Epithelial cell of esophagus (primary cell): ENCODE measurements at regions not wholly inside any gene's neighbourhood (a gene's known extent, or its start where the extent isn't known, plus 50 kb on each side); places are given as distances from the start of the nearest gene placed in this dataset.
A peak's percentile ranks its signal among the peaks of the same experiment; 100 is the strongest.

Experiments
- DNase-seq: peaks from one replicate; pipeline ENCODE4 v3.0.0; 2010; ENCODE audit warnings: low read depth
- H3K4me3 ChIP-seq: 2 replicates; pipeline ENCODE4 v1.5.1; 2011; ENCODE audit warnings: mild to moderate bottlenecking, low read length, control low read depth
- TF ChIP-seq, protein P1 (sequence below): IDR thresholded peaks from 2 replicates; pipeline ENCODE4 v1.5.1; 2011; ENCODE audit warnings: low read depth, mild to moderate bottlenecking, low read length, control low read depth, inconsistent platforms; ENCODE audit not compliant: insufficient read depth; ENCODE audit errors: missing control alignments

DNA sequence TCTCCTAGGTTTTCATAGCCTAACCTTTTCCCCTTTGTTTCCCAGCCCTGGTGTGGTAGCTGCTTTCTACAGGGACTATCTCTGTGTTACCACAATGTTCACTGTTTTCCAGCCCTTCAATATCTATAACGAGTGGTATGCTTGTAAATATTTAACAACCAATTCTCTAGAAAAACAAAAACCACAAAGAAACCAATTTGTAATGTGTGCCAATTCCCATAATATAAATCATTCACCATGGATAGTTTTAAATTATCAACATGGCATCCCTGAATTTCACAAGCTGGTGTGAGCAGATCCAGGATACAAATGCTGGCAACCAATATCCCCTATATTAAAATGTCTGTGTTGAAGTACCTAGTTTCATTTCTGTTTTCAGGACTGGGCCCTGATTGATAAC is 200.7 kb upstream of the FOXN2 start:
- no peak overlapping the region for H3K4me3 ChIP-seq
- TF ChIP-seq, protein P1, sequence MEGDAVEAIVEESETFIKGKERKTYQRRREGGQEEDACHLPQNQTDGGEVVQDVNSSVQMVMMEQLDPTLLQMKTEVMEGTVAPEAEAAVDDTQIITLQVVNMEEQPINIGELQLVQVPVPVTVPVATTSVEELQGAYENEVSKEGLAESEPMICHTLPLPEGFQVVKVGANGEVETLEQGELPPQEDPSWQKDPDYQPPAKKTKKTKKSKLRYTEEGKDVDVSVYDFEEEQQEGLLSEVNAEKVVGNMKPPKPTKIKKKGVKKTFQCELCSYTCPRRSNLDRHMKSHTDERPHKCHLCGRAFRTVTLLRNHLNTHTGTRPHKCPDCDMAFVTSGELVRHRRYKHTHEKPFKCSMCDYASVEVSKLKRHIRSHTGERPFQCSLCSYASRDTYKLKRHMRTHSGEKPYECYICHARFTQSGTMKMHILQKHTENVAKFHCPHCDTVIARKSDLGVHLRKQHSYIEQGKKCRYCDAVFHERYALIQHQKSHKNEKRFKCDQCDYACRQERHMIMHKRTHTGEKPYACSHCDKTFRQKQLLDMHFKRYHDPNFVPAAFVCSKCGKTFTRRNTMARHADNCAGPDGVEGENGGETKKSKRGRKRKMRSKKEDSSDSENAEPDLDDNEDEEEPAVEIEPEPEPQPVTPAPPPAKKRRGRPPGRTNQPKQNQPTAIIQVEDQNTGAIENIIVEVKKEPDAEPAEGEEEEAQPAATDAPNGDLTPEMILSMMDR, result no peak
- DNase-seq, result no peak

DNA sequence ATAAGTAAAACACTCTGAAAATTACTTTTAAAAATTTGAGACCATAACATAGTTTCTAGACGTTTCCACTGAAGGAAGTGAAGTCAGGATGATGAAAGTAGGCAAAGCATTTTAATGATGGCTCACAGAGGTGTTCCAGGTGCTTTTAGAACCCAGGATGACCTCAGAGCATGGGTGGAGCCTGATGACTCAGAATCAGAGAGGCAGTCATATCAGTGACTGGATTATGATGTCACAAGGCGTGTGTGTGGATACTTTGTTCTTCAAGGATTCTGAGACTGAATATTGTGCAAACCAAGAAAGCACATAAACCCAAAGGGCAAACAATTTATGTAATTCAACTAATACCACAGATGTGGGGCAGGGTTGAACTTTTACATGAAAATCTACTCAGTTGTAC is 200.2 kb upstream of the FOXN2 start:
- DNase-seq, result peak; percentile 98
- no peak overlapping the region for H3K4me3 ChIP-seq
- TF ChIP-seq, protein P1, result no peak

DNA sequence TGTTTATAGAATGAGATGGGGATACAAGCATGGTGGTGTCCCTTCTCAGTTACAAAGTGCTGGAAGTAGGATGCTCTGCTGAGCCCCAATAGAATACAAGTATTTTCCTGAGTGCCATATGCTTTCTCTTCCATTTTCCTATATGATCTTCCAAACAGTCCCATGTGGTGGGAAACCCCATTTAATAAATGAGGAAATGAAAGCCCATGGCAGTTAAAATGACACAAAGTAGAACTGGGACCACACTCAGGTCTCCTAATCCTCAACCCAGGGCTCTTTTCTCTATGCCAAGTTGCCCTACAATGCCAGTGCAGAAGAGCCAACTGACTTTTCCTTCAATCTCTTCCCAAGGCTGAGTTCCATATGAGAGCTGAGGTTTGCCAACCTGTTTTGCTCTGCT is 198.0 kb upstream of the FOXN2 start:
- H3K4me3 ChIP-seq, result no peak overlapping the region
- no peak for DNase-seq
- TF ChIP-seq, protein P1, result no peak

DNA sequence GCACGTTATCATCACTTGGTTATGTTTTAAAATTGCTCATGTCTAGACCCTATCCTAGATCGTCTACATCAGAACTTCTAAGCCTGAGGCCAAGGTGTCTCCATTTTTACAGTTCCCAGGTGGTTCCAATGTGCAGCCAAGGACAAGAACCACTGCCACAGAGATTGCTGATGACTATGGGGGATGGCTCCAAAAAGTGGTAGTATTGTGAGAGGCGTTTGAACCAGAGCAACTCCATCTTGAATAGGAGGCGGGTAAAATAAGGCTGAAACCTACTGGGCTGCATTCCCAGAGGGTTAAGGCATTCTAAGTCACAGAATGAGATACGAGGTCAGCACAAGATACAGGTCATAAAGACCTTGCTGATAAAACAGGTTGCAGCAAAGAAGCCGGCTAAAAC is 195.6 kb upstream of the FOXN2 start:
- no peak for DNase-seq
- TF ChIP-seq, protein P1, result no peak
- no peak overlapping the region for H3K4me3 ChIP-seq

DNA sequence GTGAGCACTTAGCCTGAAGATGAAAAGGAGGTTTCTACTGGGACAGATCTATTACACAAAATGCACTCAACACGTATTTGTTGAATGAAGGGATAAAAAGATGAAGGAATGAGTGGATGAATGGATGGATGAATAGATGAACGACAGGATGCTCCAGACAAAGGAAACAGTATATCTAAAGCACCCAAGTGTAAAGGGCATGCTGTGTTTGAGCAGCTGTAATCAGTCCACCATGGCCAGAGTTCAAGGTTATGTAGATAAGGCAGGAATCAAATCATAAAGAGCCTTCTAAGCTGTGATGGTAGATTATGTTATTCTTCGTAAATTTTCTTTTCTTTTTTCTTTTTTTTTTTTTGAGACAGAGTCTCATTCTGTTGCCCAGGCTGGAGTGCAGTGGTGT is 194.4 kb upstream of the FOXN2 start:
- no peak for DNase-seq
- TF ChIP-seq, protein P1, result no peak
- no peak overlapping the region for H3K4me3 ChIP-seq

DNA sequence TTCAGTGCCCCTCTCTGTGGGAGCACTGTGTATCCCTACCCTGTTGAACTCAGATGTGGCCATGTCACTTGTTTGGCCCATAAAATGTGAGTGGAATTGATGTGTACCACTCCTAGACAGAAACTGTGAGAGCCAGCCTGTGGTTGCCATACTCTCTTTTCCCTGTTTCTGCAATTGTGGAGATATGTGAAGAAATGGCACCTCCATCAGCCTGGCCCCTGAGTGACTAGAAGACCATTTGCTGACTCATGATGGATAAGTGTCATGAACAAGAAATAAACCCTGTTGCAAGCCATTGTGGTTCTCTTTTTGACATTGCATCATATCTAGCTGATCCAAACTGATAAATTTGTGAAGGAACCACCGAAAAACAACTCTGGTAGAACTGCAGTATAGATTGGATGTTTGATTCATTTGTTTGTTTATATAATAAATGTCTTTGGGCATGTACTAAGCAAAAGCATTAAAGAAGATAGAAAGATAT is 193.7 kb upstream of the FOXN2 start:
- no peak overlapping the region for H3K4me3 ChIP-seq
- TF ChIP-seq, protein P1, result no peak
- peak; percentile 50 for DNase-seq

DNA sequence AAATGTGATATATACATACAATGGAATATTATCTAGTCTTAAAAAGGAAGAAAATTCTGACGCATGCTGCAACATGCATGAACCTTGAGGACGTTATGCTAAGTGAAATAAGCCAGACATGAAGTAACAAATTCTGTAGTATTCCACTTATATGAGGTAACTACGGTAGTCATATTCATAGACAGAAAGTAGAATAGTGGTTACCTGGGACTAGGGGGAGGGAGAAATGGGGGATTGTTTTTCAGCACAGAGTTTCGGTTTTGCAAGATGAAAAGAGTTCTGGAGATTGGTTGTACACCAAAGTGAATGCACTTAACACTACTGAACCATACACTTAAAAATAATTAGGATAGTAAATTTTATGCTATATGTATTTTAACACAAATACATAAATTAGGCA is 192.3 kb upstream of the FOXN2 start:
- TF ChIP-seq, protein P1, result no peak
- H3K4me3 ChIP-seq, result no peak overlapping the region
- DNase-seq, result no peak
